H1 (cell line): ENCODE measurements at regions not wholly inside any gene's neighbourhood (a gene's known extent, or its start where the extent isn't known, plus 50 kb on each side); places are given as distances from the start of the nearest gene placed in this dataset.

Source experiments
- CTCF ChIA-PET: fragments of 300-600 bp; sonication (Branson Sonifier 250); formaldehyde crosslinking; loops from one replicate; lab custom pipeline; 2021; ENCODE audit not compliant: partially characterized antibody; lab: Charles Lee
- POLR2A ChIA-PET: fragments of 300-600 bp; sonication (Branson Sonifier 250); formaldehyde crosslinking; loops from one replicate; lab custom pipeline; 2021; ENCODE audit warnings: inconsistent platforms; ENCODE audit not compliant: partially characterized antibody; lab: Charles Lee
- DNase-seq, 2 experiments: peaks; one replicate each; pipeline versions ENCODE4 v3.0.0 to v3.0.0-alpha.2; 2010 to 2022; ENCODE audit warnings: low spot score in 2 of 2, low read depth in 1 of 2, mixed read lengths in 1 of 2
- FAIRE-seq: peaks from 2 replicates; lab custom pipeline; 2011; peaks lifted over from hg19 to GRCh38; lab: Jason Lieb, UNC
- H2AFZ ChIP-seq: 2 replicates; pipeline ENCODE4 v1.8.1; 2012; ENCODE audit warnings: low read length, inconsistent platforms
- H2AK5ac ChIP-seq: 2 replicates; pipeline ENCODE4 v1.6.1; 2013; ENCODE audit warnings: low read depth, low read length
- H2BK120ac ChIP-seq: replicated peaks from 2 replicates; pipeline ENCODE3; 2013; ENCODE audit warnings: low read depth, low read length, inconsistent platforms
- H2BK12ac ChIP-seq: 2 replicates; pipeline ENCODE4 v1.6.1; 2013; ENCODE audit warnings: low read depth, low read length
- H2BK15ac ChIP-seq: 2 replicates; pipeline ENCODE4 v1.6.1; 2013; ENCODE audit warnings: low read length
- H2BK20ac ChIP-seq: 2 replicates; pipeline ENCODE4 v1.6.1; 2013; ENCODE audit warnings: low read length
- H2BK5ac ChIP-seq: 2 replicates; pipeline ENCODE4 v1.6.1; 2013; ENCODE audit warnings: low read depth, low read length
- H3K14ac ChIP-seq: 2 replicates; pipeline ENCODE4 v1.6.1; 2013; ENCODE audit warnings: inconsistent platforms; ENCODE audit not compliant: insufficient read length
- H3K18ac ChIP-seq: 2 replicates; pipeline ENCODE4 v1.6.1; 2013; ENCODE audit warnings: low read length; ENCODE audit errors: extremely low read depth
- H3K23ac ChIP-seq: 2 replicates; pipeline ENCODE4 v1.6.1; 2013; ENCODE audit warnings: inconsistent platforms; ENCODE audit not compliant: insufficient read length
- H3K23me2 ChIP-seq: 2 replicates; pipeline ENCODE4 v1.6.1; 2013; ENCODE audit warnings: low read depth, low read length
- H3K27ac ChIP-seq: 2 replicates; pipeline ENCODE4 v1.6.1; 2011; ENCODE audit warnings: low read depth, low read length, inconsistent platforms
- H3K27me3 ChIP-seq, 4 experiments: replicated peaks in 1 of 4; 1 replicate in 1 of 4; 2 replicates in 3 of 4; pipeline versions ENCODE4 v1.6.1 to v1.8.1; 2011 to 2013; ENCODE audit warnings: low read length in 3 of 4, mild to moderate bottlenecking in 3 of 4, inconsistent platforms in 2 of 4, mixed read lengths in 2 of 4, moderate library complexity in 1 of 4; ENCODE audit not compliant: control insufficient read depth in 3 of 4, insufficient read depth in 3 of 4; ENCODE audit errors: extremely low read depth in 1 of 4
- H3K36me3 ChIP-seq, 4 experiments: 2 replicates each; pipeline versions ENCODE4 v1.6.1 to v1.8.1; 2011 to 2013; ENCODE audit warnings: mild to moderate bottlenecking in 4 of 4, low read length in 3 of 4, moderate library complexity in 2 of 4, control low read depth in 1 of 4, inconsistent platforms in 1 of 4; ENCODE audit not compliant: insufficient read depth in 4 of 4, control insufficient read depth in 2 of 4
- H3K4ac ChIP-seq: replicated peaks from 2 replicates; pipeline ENCODE3; 2013; ENCODE audit warnings: low read length, low read depth, mixed read lengths, inconsistent platforms; ENCODE audit not compliant: insufficient read length
- H3K4me1 ChIP-seq, 4 experiments: replicated peaks in 1 of 4; 1 replicate in 1 of 4; 2 replicates in 3 of 4; pipeline versions ENCODE4 v1.6.1 to v1.8.1; 2011 to 2013; ENCODE audit warnings: low read length in 3 of 4, inconsistent platforms in 2 of 4, mixed read lengths in 1 of 4; ENCODE audit not compliant: insufficient read depth in 4 of 4, control insufficient read depth in 3 of 4
- H3K4me2 ChIP-seq, 2 experiments: 2 replicates each; pipeline versions ENCODE4 v1.6.1 to v1.8.1; 2011 to 2013; ENCODE audit warnings: low read depth in 2 of 2, low read length in 2 of 2, control low read depth in 1 of 2, inconsistent platforms in 1 of 2, mild to moderate bottlenecking in 1 of 2; ENCODE audit not compliant: insufficient read depth in 1 of 2
- H3K4me3 ChIP-seq, 4 experiments: fragments of 200-600, 300-600 bp in 1 of 4; sonication (generic), shearing (Covaris generic), sonication (Bioruptor Twin) in 1 of 4; 2 replicates each; pipeline versions ENCODE4 v1.5.1 to v1.8.1; 2011 to 2016; ENCODE audit warnings: low read length in 4 of 4, low read depth in 3 of 4, control low read depth in 2 of 4, inconsistent platforms in 2 of 4, mild to moderate bottlenecking in 2 of 4, mixed read lengths in 1 of 4, moderate library complexity in 1 of 4; ENCODE audit not compliant: insufficient read depth in 2 of 4; ENCODE audit errors: extremely low read depth in 1 of 4
- H3K56ac ChIP-seq: replicated peaks from 2 replicates; pipeline ENCODE3; 2013; ENCODE audit warnings: low read depth, mild to moderate bottlenecking, mixed read lengths, low read length, inconsistent platforms; ENCODE audit not compliant: insufficient read length
- H3K79me1 ChIP-seq: 2 replicates; pipeline ENCODE4 v1.6.1; 2013; ENCODE audit warnings: low read depth, low read length, control low read depth
- H3K79me2 ChIP-seq, 2 experiments: 2 replicates each; pipeline versions ENCODE4 v1.6.1 to v1.8.1; 2012 to 2013; ENCODE audit warnings: low read length in 2 of 2, mild to moderate bottlenecking in 2 of 2, inconsistent platforms in 1 of 2; ENCODE audit not compliant: insufficient read depth in 2 of 2, control insufficient read depth in 1 of 2
- H3K9ac ChIP-seq, 4 experiments: replicated peaks in 1 of 4; 1 replicate in 1 of 4; 2 replicates in 3 of 4; pipeline versions ENCODE4 v1.6.1 to v1.8.1; 2011 to 2013; ENCODE audit warnings: low read depth in 3 of 4, low read length in 3 of 4, control low read depth in 2 of 4, mild to moderate bottlenecking in 2 of 4, moderate library complexity in 2 of 4, inconsistent platforms in 1 of 4; ENCODE audit errors: extremely low read depth in 1 of 4
- H3K9me3 ChIP-seq, 2 experiments: 2 replicates each; pipeline versions ENCODE4 v1.6.1 to v1.8.1; 2012 to 2013; ENCODE audit warnings: mild to moderate bottlenecking in 2 of 2, moderate library complexity in 2 of 2, control low read depth in 1 of 2, inconsistent platforms in 1 of 2, low read depth in 1 of 2, low read length in 1 of 2, mixed read lengths in 1 of 2; ENCODE audit not compliant: insufficient read depth in 2 of 2
- H4K20me1 ChIP-seq, 2 experiments: replicated peaks in 1 of 2; 2 replicates each; pipeline versions ENCODE3 to v1.8.1; 2011 to 2013; ENCODE audit warnings: inconsistent platforms in 2 of 2, low read length in 2 of 2, mild to moderate bottlenecking in 1 of 2; ENCODE audit not compliant: insufficient read depth in 2 of 2, control insufficient read depth in 1 of 2
- H4K5ac ChIP-seq: 2 replicates; pipeline ENCODE4 v1.6.1; 2013; ENCODE audit warnings: low read length, low read depth, mixed read lengths, inconsistent platforms; ENCODE audit not compliant: insufficient read length
- H4K8ac ChIP-seq: 2 replicates; pipeline ENCODE4 v1.8.0; 2013; ENCODE audit warnings: mild to moderate bottlenecking, moderate library complexity, low read length, inconsistent platforms; ENCODE audit not compliant: insufficient read depth; ENCODE audit errors: extremely low read depth
- H4K91ac ChIP-seq: replicated peaks from 2 replicates; pipeline ENCODE3; 2013; ENCODE audit warnings: low read length, mixed read lengths, inconsistent platforms; ENCODE audit not compliant: insufficient read length
- WGBS, 2 experiments: shearing (Covaris generic) in 1 of 2; methylation state at CpG; one replicate each; pipeline versions ENCODE4 v1.1.6 to v1.1.7; 2013 to 2015; ENCODE audit warnings: low lambda C conversion rate in 2 of 2, mixed read lengths in 2 of 2, inconsistent platforms in 1 of 2, low coverage in 1 of 2, missing lambda C conversion rate in 1 of 2; ENCODE audit not compliant: insufficient replicate concordance in 2 of 2, insufficient coverage in 1 of 2, insufficient read length in 1 of 2; ENCODE audit errors: extremely low coverage in 1 of 2, missing lambda C conversion rate in 1 of 2; 5-methylcytosine and 5-hydroxymethylcytosine counted together
- TF ChIP-seq, protein P1 (sequence below): IDR thresholded peaks from 2 replicates; pipeline ENCODE4 v1.6.1; 2011; ENCODE audit warnings: low read depth, mild to moderate bottlenecking, low read length; ENCODE audit not compliant: insufficient read depth

DNA sequence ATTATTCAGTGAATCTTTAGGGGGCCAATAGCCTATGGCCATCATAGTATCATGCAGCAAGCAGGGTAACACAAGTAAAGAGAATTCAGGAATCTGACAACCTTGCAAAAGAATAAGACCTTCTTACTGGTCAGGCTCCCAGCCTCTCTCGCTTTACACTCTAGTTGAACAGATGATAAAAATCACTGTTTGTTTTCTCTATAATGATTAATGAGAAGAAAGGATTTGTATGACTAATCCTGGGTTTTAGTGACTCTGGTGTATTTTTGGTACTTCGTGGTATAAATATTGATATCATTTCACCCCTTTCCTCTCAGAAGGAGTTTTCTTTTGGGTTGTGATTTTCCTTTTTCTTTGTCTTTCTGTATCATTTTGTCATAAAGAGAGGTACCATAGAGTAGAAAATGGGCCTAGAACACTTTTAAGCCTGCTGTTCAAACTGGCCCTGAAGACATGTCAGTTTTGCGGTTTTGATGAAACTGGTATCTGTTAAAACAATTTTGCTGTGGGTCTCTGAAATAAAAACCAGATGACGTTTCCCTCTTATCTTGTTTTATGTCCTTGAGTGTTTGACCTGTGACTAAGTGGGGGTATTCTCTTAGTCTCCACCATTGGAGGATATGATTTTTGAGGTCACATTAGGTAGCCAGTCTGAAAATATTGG lies 294.9 kb upstream of the TBX22 start:
- Histone ChIP-seq H3K27ac (no peak overlapping the region), H4K91ac (no peak overlapping the region)
- no peak for FAIRE-seq

More for the DNA sequence above, 294.9 kb upstream of the TBX22 start:
- H3K4me1 ChIP-seq: no peaks in the 10 kb centered on the region
- H3K79me2 ChIP-seq: no peaks in the 10 kb centered on the region
- no peak overlapping the region for H2BK120ac ChIP-seq
- no peak overlapping the region for H4K8ac ChIP-seq
- no peak overlapping the region for H3K56ac ChIP-seq
- no peak overlapping the region for H2BK20ac ChIP-seq
- DNase-seq: no peak
- no peak overlapping the region for H2BK12ac ChIP-seq
- WGBS, 2 experiments: 96% methylated on average over 4 of the region's 4 CpGs; no CpG with 5 or more reads in 1 of the 2 experiments
- H4K5ac ChIP-seq: no peak overlapping the region
- no peak overlapping the region for H3K4me3 ChIP-seq
- no peak overlapping the region for H3K18ac ChIP-seq
- H3K9me3 ChIP-seq: no peaks in the 10 kb centered on the region
- no peaks in the 10 kb centered on the region for H4K20me1 ChIP-seq
- POLR2A ChIA-PET: no interaction called here
- H3K27me3 ChIP-seq: no peaks in the 10 kb centered on the region
- H3K23me2 ChIP-seq: no peaks in the 10 kb centered on the region
- H3K36me3 ChIP-seq: no peaks in the 10 kb centered on the region
- TF ChIP-seq, protein P1, sequence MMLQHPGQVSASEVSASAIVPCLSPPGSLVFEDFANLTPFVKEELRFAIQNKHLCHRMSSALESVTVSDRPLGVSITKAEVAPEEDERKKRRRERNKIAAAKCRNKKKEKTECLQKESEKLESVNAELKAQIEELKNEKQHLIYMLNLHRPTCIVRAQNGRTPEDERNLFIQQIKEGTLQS: no peak
- TF ChIP-seq, all 59 proteins: peak for 0
- Histone ChIP-seq H2BK5ac (no peak overlapping the region), H3K14ac (no peak overlapping the region), H2AFZ (no peak overlapping the region), H2BK15ac (no peak overlapping the region), H3K9ac (no peak overlapping the region), H2AK5ac (no peak overlapping the region), H3K79me1 (no peaks in the 10 kb centered on the region), H3K23ac (no peak overlapping the region), H3K4ac (no peak overlapping the region), H3K4me2 (no peak overlapping the region)
- CTCF ChIA-PET: no interaction called here
